ENCODE measurements at regions not wholly inside any gene's neighbourhood (a gene's known extent, or its start where the extent isn't known, plus 50 kb on each side); places are given as distances from the start of the nearest gene placed in this dataset.
A peak's percentile ranks its signal among the peaks of the same experiment; 100 is the strongest.

GRCh38 chr12:4985820-4986219 lies 57.9 kb upstream of the KCNA5 start:
- no CpG with 5 or more reads among the region's 6 CpGs for WGBS, 2 donors (ENCODE audit: extremely low coverage in 2 of 2, insufficient read length in 2 of 2, insufficient replicate concordance in 1 of 2)

GRCh38 chr12:4987076-4988046 lies 56.3 kb upstream of the KCNA5 start:
- H3K9me3 ChIP-seq (replicated peaks in 1 of 2; ENCODE audit: control insufficient read depth in 2 of 2, insufficient read depth in 1 of 2, low read depth in 1 of 2, low read length in 2 of 2) = no peaks in the 10 kb centered on the region
- no peak overlapping the region for H2BK5ac ChIP-seq (ENCODE audit: low read length)
- H3K4me3 ChIP-seq (ENCODE audit: low read length in 2 of 2) = no peak overlapping the region
- no peak overlapping the region for H4K91ac ChIP-seq (ENCODE audit: low read depth, low read length, poor library complexity)
- no peak overlapping the region for H3K23ac ChIP-seq (ENCODE audit: low read depth, low read length, poor library complexity)
- no peak overlapping the region for H2AK5ac ChIP-seq (ENCODE audit: low read depth, low read length)
- no peak overlapping the region for H3K27ac ChIP-seq (replicated peaks; ENCODE audit: low read length)
- H2BK12ac ChIP-seq (ENCODE audit: low read length) = no peak overlapping the region
- no peak overlapping the region for H3K18ac ChIP-seq (ENCODE audit: low read length)
- no peaks in the 10 kb centered on the region for H3K36me3 ChIP-seq (replicated peaks in 1 of 2; ENCODE audit: control insufficient read depth in 2 of 2, insufficient read depth in 2 of 2, low read length in 2 of 2)
- peaks cover 0 to 5% (median 0%) of the 10 kb centered on the region in 3 experiments for H3K27me3 ChIP-seq (ENCODE audit: control insufficient read depth in 3 of 3, insufficient read depth in 3 of 3, low read depth in 1 of 3, low read length in 3 of 3)
- no peak overlapping the region for H2AFZ ChIP-seq (ENCODE audit: low read length)
- H4K8ac ChIP-seq (ENCODE audit: low read depth, low read length) = no peak overlapping the region
- DNase-seq (ENCODE audit: low spot score) = no peak
- no peak overlapping the region for H3K9ac ChIP-seq (ENCODE audit: low read depth, low read length, poor library complexity)
- peaks cover 0 to 9% of the 10 kb centered on the region in 2 donors for H3K4me1 ChIP-seq (ENCODE audit: control insufficient read depth in 2 of 2, insufficient read depth in 1 of 2, low read depth in 1 of 2, low read length in 2 of 2)
- no peak overlapping the region for H3K14ac ChIP-seq (ENCODE audit: low read length)
- no peaks in the 10 kb centered on the region for H3K79me1 ChIP-seq (ENCODE audit: low read depth, low read length)
- no CpG with 5 or more reads among the region's 17 CpGs for WGBS, 2 donors (ENCODE audit: extremely low coverage in 2 of 2, insufficient read length in 2 of 2, insufficient replicate concordance in 1 of 2)
- no peak overlapping the region for H3K4me2 ChIP-seq (ENCODE audit: insufficient read depth, low read length, poor library complexity, severe bottlenecking)
- H3K4ac ChIP-seq (ENCODE audit: low read length) = no peak overlapping the region
- H2BK120ac ChIP-seq (ENCODE audit: low read depth, low read length) = no peak overlapping the region
- no peak overlapping the region for H2BK15ac ChIP-seq (ENCODE audit: low read length)

More at GRCh38 chr12:4985820-4986219, 57.9 kb upstream of the KCNA5 start:
- no peak overlapping the region for H2BK15ac ChIP-seq (ENCODE audit: low read length)
- H4K8ac ChIP-seq (ENCODE audit: low read depth, low read length) = no peak overlapping the region
- H3K18ac ChIP-seq (ENCODE audit: low read length) = no peak overlapping the region
- H2AFZ ChIP-seq (ENCODE audit: low read length) = no peak overlapping the region
- no peak overlapping the region for H3K9ac ChIP-seq (ENCODE audit: low read depth, low read length, poor library complexity)
- H3K4ac ChIP-seq (ENCODE audit: low read length) = no peak overlapping the region
- H3K4me3 ChIP-seq (ENCODE audit: low read length in 2 of 2) = no peak overlapping the region
- no peak overlapping the region for H3K23ac ChIP-seq (ENCODE audit: low read depth, low read length, poor library complexity)
- no peak for DNase-seq (ENCODE audit: low spot score)
- H3K27ac ChIP-seq (replicated peaks; ENCODE audit: low read length) = no peak overlapping the region
- no peak overlapping the region for H2BK120ac ChIP-seq (ENCODE audit: low read depth, low read length)
- H3K27me3 ChIP-seq (ENCODE audit: control insufficient read depth in 3 of 3, insufficient read depth in 3 of 3, low read depth in 1 of 3, low read length in 3 of 3) = peaks cover 0 to 5% (median 0%) of the 10 kb centered on the region in 3 experiments
- H3K79me1 ChIP-seq (ENCODE audit: low read depth, low read length) = no peaks in the 10 kb centered on the region
- no peak overlapping the region for H2AK5ac ChIP-seq (ENCODE audit: low read depth, low read length)
- H4K91ac ChIP-seq (ENCODE audit: low read depth, low read length, poor library complexity) = no peak overlapping the region
- H3K36me3 ChIP-seq (replicated peaks in 1 of 2; ENCODE audit: control insufficient read depth in 2 of 2, insufficient read depth in 2 of 2, low read length in 2 of 2) = no peaks in the 10 kb centered on the region
- H2BK12ac ChIP-seq (ENCODE audit: low read length) = no peak overlapping the region
- H3K14ac ChIP-seq (ENCODE audit: low read length) = no peak overlapping the region
- H3K9me3 ChIP-seq (replicated peaks in 1 of 2; ENCODE audit: control insufficient read depth in 2 of 2, insufficient read depth in 1 of 2, low read depth in 1 of 2, low read length in 2 of 2) = no peaks in the 10 kb centered on the region
- peaks cover 0 to 3% of the 10 kb centered on the region in 2 donors for H3K4me1 ChIP-seq (ENCODE audit: control insufficient read depth in 2 of 2, insufficient read depth in 1 of 2, low read depth in 1 of 2, low read length in 2 of 2)
- no peak overlapping the region for H3K4me2 ChIP-seq (ENCODE audit: insufficient read depth, low read length, poor library complexity, severe bottlenecking)
- H2BK5ac ChIP-seq (ENCODE audit: low read length) = no peak overlapping the region

- H3K14ac ChIP-seq (ENCODE audit: low read length) = peak overlapping the region; percentile 3
- no peak for DNase-seq (ENCODE audit: low spot score)
- peaks cover 0 to 9% of the 10 kb centered on the region in 2 donors for H3K4me1 ChIP-seq (ENCODE audit: control insufficient read depth in 2 of 2, insufficient read depth in 1 of 2, low read depth in 1 of 2, low read length in 2 of 2)
- H3K9me3 ChIP-seq (replicated peaks in 1 of 2; ENCODE audit: control insufficient read depth in 2 of 2, insufficient read depth in 1 of 2, low read depth in 1 of 2, low read length in 2 of 2) = no peaks in the 10 kb centered on the region
- H4K8ac ChIP-seq (ENCODE audit: low read depth, low read length) = no peak overlapping the region
- no peak overlapping the region for H2BK5ac ChIP-seq (ENCODE audit: low read length)
- no peak overlapping the region for H3K23ac ChIP-seq (ENCODE audit: low read depth, low read length, poor library complexity)
- H4K91ac ChIP-seq (ENCODE audit: low read depth, low read length, poor library complexity) = no peak overlapping the region
- H3K4ac ChIP-seq (ENCODE audit: low read length) = no peak overlapping the region
- H2BK120ac ChIP-seq (ENCODE audit: low read depth, low read length) = no peak overlapping the region
- H3K79me1 ChIP-seq (ENCODE audit: low read depth, low read length) = no peaks in the 10 kb centered on the region
- no CpG with 5 or more reads among the region's 6 CpGs for WGBS, 2 donors (ENCODE audit: extremely low coverage in 2 of 2, insufficient read length in 2 of 2, insufficient replicate concordance in 1 of 2)
- H3K4me2 ChIP-seq (ENCODE audit: insufficient read depth, low read length, poor library complexity, severe bottlenecking) = no peak overlapping the region
- no peak overlapping the region for H2BK15ac ChIP-seq (ENCODE audit: low read length)
- H3K27ac ChIP-seq (replicated peaks; ENCODE audit: low read length) = no peak overlapping the region
- H3K18ac ChIP-seq (ENCODE audit: low read length) = no peak overlapping the region
- H2AFZ ChIP-seq (ENCODE audit: low read length) = no peak overlapping the region
- H2BK12ac ChIP-seq (ENCODE audit: low read length) = no peak overlapping the region
- peaks cover 0 to 9% (median 0%) of the 10 kb centered on the region in 3 experiments for H3K27me3 ChIP-seq (ENCODE audit: control insufficient read depth in 3 of 3, insufficient read depth in 3 of 3, low read depth in 1 of 3, low read length in 3 of 3)
- H3K36me3 ChIP-seq (replicated peaks in 1 of 2; ENCODE audit: control insufficient read depth in 2 of 2, insufficient read depth in 2 of 2, low read length in 2 of 2) = no peaks in the 10 kb centered on the region
- H2AK5ac ChIP-seq (ENCODE audit: low read depth, low read length) = no peak overlapping the region
- no peak overlapping the region for H3K9ac ChIP-seq (ENCODE audit: low read depth, low read length, poor library complexity)
- H3K4me3 ChIP-seq (ENCODE audit: low read length in 2 of 2) = no peak overlapping the region
Measured at GRCh38 chr12:4991373-4991772, 52.3 kb upstream of the KCNA5 start.

- no peak overlapping the region for H3K23ac ChIP-seq (ENCODE audit: low read depth, low read length, poor library complexity)
- H3K4me2 ChIP-seq (ENCODE audit: insufficient read depth, low read length, poor library complexity, severe bottlenecking) = no peak overlapping the region
- no peak overlapping the region for H3K27ac ChIP-seq (replicated peaks; ENCODE audit: low read length)
- no peak overlapping the region for H2BK12ac ChIP-seq (ENCODE audit: low read length)
- no peak overlapping the region for H2AK5ac ChIP-seq (ENCODE audit: low read depth, low read length)
- H3K36me3 ChIP-seq (replicated peaks in 1 of 2; ENCODE audit: control insufficient read depth in 2 of 2, insufficient read depth in 2 of 2, low read length in 2 of 2) = no peaks in the 10 kb centered on the region
- peaks cover 0 to 9% (median 0%) of the 10 kb centered on the region in 3 experiments for H3K27me3 ChIP-seq (ENCODE audit: control insufficient read depth in 3 of 3, insufficient read depth in 3 of 3, low read depth in 1 of 3, low read length in 3 of 3)
- no peak overlapping the region for H3K4ac ChIP-seq (ENCODE audit: low read length)
- no peak overlapping the region for H3K18ac ChIP-seq (ENCODE audit: low read length)
- H2BK15ac ChIP-seq (ENCODE audit: low read length) = no peak overlapping the region
- no peaks in the 10 kb centered on the region for H3K79me1 ChIP-seq (ENCODE audit: low read depth, low read length)
- no peak overlapping the region for H2BK5ac ChIP-seq (ENCODE audit: low read length)
- H3K9ac ChIP-seq (ENCODE audit: low read depth, low read length, poor library complexity) = no peak overlapping the region
- peak overlapping the region; percentile 3 for H3K14ac ChIP-seq (ENCODE audit: low read length)
- DNase-seq (ENCODE audit: low spot score) = no peak
- H4K91ac ChIP-seq (ENCODE audit: low read depth, low read length, poor library complexity) = no peak overlapping the region
- no peak overlapping the region for H2BK120ac ChIP-seq (ENCODE audit: low read depth, low read length)
- H3K9me3 ChIP-seq (replicated peaks in 1 of 2; ENCODE audit: control insufficient read depth in 2 of 2, insufficient read depth in 1 of 2, low read depth in 1 of 2, low read length in 2 of 2) = no peaks in the 10 kb centered on the region
- H4K8ac ChIP-seq (ENCODE audit: low read depth, low read length) = no peak overlapping the region
- H3K4me3 ChIP-seq (ENCODE audit: low read length in 2 of 2) = no peak overlapping the region
- H3K4me1 ChIP-seq (ENCODE audit: control insufficient read depth in 2 of 2, insufficient read depth in 1 of 2, low read depth in 1 of 2, low read length in 2 of 2) = peaks cover 0 to 9% of the 10 kb centered on the region in 2 donors
- no peak overlapping the region for H2AFZ ChIP-seq (ENCODE audit: low read length)
- no CpG with 5 or more reads among the region's 3 CpGs for WGBS, 2 donors (ENCODE audit: extremely low coverage in 2 of 2, insufficient read length in 2 of 2, insufficient replicate concordance in 1 of 2)
Measured at GRCh38 chr12:4991801-4992200, 51.9 kb upstream of the KCNA5 start.

Measured in neuronal stem cell (in vitro differentiated cells).